Bronchial epithelial cell (primary cell): ENCODE measurements at regions not wholly inside any gene's neighbourhood (a gene's known extent, or its start where the extent isn't known, plus 50 kb on each side); places are given as distances from the start of the nearest gene placed in this dataset.

Experiments used
- DNase-seq: peaks from one replicate; pipeline ENCODE4 v3.0.0-alpha.2; 2010; ENCODE audit warnings: low read depth
- FAIRE-seq: peaks from 2 replicates; lab custom pipeline; 2011; peaks lifted over from hg19 to GRCh38; lab: Jason Lieb, UNC
- H3K27me3 ChIP-seq: 2 replicates; pipeline ENCODE4 v1.5.1; 2011; ENCODE audit warnings: low read length; ENCODE audit not compliant: control insufficient read depth, insufficient read depth
- H3K36me3 ChIP-seq: 2 replicates; pipeline ENCODE4 v1.5.1; 2011; ENCODE audit warnings: low read length; ENCODE audit not compliant: control insufficient read depth, insufficient read depth
- H3K4me3 ChIP-seq: 2 replicates; pipeline ENCODE4 v1.5.1; 2011; ENCODE audit warnings: mild to moderate bottlenecking, low read depth, low read length, control low read depth
- TF ChIP-seq, protein P1 (sequence below): IDR thresholded peaks from 2 replicates; pipeline ENCODE4 v1.5.1; 2011; ENCODE audit warnings: mild to moderate bottlenecking, moderate library complexity, low read length, control low read depth, inconsistent platforms; ENCODE audit not compliant: insufficient read depth, severe bottlenecking

DNA sequence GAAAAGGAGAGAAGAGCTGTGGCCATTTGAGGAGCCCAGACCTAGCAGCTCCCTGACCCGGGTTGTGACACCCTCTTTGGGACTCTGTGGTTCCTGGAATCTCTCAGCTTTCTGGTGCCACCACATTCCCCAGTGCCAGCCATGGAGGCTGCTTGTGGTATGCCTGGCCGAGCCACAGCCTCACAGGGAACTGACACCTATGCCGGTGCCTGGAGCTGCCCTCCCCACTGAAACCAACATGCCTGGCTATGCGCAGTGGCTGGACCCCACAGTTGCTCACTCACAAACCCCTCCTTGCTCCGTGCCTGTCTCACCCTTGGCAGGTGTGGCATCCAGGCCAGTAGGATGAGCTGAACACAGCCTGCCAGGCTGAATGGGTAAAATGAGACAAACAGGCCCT lies 749.4 kb downstream of the ARAP2 start:
- Histone ChIP-seq H3K4me3 (no peak overlapping the region), H3K27me3 (no peaks in the 10 kb centered on the region), H3K36me3 (no peaks in the 10 kb centered on the region)
- no peak for DNase-seq
- TF ChIP-seq, protein P1, sequence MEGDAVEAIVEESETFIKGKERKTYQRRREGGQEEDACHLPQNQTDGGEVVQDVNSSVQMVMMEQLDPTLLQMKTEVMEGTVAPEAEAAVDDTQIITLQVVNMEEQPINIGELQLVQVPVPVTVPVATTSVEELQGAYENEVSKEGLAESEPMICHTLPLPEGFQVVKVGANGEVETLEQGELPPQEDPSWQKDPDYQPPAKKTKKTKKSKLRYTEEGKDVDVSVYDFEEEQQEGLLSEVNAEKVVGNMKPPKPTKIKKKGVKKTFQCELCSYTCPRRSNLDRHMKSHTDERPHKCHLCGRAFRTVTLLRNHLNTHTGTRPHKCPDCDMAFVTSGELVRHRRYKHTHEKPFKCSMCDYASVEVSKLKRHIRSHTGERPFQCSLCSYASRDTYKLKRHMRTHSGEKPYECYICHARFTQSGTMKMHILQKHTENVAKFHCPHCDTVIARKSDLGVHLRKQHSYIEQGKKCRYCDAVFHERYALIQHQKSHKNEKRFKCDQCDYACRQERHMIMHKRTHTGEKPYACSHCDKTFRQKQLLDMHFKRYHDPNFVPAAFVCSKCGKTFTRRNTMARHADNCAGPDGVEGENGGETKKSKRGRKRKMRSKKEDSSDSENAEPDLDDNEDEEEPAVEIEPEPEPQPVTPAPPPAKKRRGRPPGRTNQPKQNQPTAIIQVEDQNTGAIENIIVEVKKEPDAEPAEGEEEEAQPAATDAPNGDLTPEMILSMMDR, result no peak
- FAIRE-seq, result no peak

DNA sequence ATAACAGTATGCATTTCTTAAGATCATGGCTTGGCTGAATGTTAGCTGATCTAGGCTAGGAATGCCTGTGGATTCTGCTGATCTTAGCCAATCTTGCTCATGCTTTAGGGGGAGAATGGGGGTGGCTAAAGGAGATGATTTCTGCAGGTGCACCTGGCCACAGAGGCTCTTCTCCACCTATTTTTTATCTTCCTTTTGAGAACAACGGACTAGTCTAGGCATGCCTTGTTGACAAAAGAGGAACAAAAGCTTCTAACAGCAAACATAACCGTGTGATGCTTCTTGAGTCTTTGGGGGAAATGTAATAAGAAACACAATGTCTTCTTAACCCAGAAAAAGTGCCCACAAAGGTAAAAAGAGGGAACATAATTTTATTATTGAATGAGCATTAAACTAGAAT lies 743.5 kb downstream of the ARAP2 start:
- TF ChIP-seq, protein P1, result no peak
- Histone ChIP-seq H3K36me3 (no peaks in the 10 kb centered on the region), H3K4me3 (no peak overlapping the region), H3K27me3 (no peaks in the 10 kb centered on the region)
- peak; percentile 41 for DNase-seq
- FAIRE-seq, result no peak

DNA sequence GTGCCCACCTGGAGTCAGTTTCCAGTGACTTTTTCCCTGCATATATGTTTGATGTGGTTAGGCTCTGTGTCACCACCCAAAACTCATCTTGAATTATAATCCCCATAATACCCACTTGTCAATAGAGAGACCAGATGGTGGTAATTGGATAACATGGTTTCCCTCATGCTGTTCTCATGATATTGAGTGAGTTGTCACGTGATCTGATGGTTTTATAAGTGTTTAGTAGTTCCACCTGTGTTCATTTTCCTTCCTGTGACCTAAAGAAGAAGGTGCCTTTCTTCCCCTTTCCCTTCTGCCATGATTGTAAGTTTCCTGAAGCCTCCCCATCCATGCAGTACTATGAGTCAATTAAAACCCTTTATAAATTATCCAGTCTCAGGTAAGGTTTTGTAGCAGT lies 740.9 kb downstream of the ARAP2 start:
- TF ChIP-seq, protein P1, result no peak
- no peak for DNase-seq
- no peak overlapping the region for H3K4me3 ChIP-seq
- FAIRE-seq, result no peak
- H3K36me3 ChIP-seq, result no peaks in the 10 kb centered on the region
- H3K27me3 ChIP-seq, result no peaks in the 10 kb centered on the region

DNA sequence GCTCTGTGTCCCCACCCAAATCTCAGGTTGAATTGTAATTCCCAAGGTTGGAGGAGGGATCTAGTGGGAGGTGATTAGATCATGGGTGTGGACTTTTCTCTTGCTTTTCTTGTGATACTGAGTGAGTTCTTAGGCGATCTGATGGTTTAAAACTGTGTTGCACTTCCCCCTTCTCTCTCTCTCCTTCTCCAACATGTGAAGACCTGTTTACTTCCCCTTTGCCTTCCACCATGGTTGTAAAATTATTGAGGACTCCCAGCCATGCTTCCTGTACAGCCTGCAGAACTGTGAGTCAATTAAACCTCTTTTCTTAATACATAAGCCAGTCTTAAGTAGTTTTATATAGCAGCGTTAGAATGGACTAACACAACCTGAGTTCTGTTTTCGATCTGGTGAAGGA lies 738.2 kb downstream of the ARAP2 start:
- Histone ChIP-seq H3K27me3 (no peaks in the 10 kb centered on the region), H3K36me3 (no peaks in the 10 kb centered on the region), H3K4me3 (no peak overlapping the region)
- TF ChIP-seq, protein P1, result no peak
- DNase-seq (no peak), FAIRE-seq (no peak)

DNA sequence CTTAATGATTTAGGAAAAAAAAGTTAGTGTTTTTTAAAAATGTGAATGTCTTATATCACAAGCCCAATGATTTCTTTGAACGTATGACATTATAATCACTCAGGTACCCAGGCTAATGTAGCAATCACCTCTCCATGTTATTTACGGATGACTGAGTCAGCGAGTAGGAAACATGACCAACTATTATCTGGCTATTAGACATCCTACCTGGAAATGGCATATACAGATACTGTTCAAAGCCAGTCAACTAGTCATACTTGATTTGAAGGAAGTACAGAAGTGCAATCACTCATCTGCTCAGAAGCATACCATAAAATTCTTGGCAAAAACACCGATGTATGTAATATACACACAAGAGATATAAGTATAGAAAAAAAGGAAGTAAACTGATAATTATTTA lies 732.5 kb downstream of the ARAP2 start:
- TF ChIP-seq, protein P1, result no peak
- FAIRE-seq, result no peak
- H3K36me3 ChIP-seq, result no peaks in the 10 kb centered on the region
- DNase-seq, result peak; percentile 91
- no peaks in the 10 kb centered on the region for H3K27me3 ChIP-seq
- H3K4me3 ChIP-seq, result no peak overlapping the region

DNA sequence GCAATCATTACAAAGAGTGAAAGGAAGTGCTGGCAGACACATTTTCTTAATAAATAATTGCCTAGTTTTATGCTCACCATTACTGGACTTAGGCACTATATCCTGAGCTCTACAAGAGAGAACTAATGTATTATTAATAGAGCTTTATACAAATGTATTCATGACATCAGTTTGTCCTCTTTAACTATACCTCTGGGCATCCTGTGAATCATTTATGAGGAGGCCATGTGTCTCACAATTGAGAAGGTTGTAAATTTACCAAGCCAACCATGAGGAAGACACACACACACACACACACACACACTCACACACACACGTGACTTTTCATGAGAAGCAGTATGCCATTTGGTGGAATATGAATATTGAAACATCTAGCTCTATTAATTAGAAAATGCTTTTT lies 728.2 kb downstream of the ARAP2 start:
- DNase-seq (peak; percentile 27), FAIRE-seq (no peak)
- TF ChIP-seq, protein P1, result no peak
- Histone ChIP-seq H3K27me3 (no peaks in the 10 kb centered on the region), H3K36me3 (no peaks in the 10 kb centered on the region), H3K4me3 (no peak overlapping the region)
